ENCODE measurements at regions not wholly inside any gene's neighbourhood (a gene's known extent, or its start where the extent isn't known, plus 50 kb on each side); places are given as distances from the start of the nearest gene placed in this dataset.

DNA sequence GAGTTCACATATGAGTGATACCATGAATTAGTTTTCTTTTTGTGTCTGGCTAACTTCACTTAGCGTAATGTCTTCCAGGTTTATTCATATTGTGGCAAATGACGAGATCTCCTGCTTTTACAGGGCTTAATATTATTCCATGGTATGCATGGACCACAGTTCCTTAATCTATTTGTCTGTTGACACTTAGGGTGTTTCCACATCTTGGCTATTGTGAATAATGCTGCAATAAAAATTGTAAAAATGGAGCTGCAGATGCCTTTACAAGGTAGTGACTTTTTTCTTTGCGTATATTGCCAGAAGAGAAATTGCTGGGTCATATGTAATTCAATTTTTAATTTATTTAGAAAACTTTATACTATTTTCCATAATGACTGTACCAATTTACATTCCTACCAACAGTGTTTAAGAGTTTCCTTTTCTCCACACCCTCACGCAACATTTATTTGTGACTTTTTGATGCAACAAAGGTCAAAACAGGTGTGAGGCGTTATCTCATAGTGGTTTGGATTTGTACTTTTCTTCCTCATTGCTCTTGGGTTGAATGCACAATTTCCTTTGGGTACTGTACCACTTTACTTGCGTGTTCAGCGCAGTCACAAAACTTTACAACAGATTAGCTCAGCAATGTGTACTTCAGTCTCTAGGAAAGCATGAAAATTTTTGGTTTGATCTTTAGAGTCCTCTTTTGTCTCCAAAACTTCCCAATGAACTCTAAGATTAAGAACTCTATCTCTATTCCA is 240.8 kb downstream of the PPARGC1A start:
- H3K79me2 ChIP-seq (ENCODE audit: control insufficient read depth, insufficient read depth, low read length) = no peaks in the 10 kb centered on the region
- DNase-seq (no peak), ATAC-seq (ENCODE audit: low read depth) (no peak)
- H4K20me1 ChIP-seq (ENCODE audit: control insufficient read depth, insufficient read depth, low read length, poor library complexity, severe bottlenecking) = no peaks in the 10 kb centered on the region
- no peak overlapping the region for H3K27ac Mint-ChIP-seq
- no peaks in the 10 kb centered on the region for H3K4me1 ChIP-seq (ENCODE audit: control insufficient read depth in 2 of 2, insufficient read depth in 2 of 2, low read length in 2 of 2)
- H3K27me3 Mint-ChIP-seq = no peaks in the 10 kb centered on the region
- ChIA-PET CTCF (no interaction called here), POLR2A (no interaction called here)
- no peaks in the 10 kb centered on the region for H3K4me1 Mint-ChIP-seq
- peaks cover 0 to 2% (median 0%) of the 10 kb centered on the region in 3 donors for H3K9me3 ChIP-seq (ENCODE audit: control extremely low read depth in 1 of 3, control insufficient read depth in 2 of 3, insufficient read depth in 1 of 3, low read length in 2 of 3)
- no peak overlapping the region for H3K9ac ChIP-seq (ENCODE audit: low read length)
- no peak overlapping the region for H3K4me3 Mint-ChIP-seq
- intact Hi-C loops (cut with micrococcal nuclease) = no loop called here
- TF ChIP-seq EZH2 (IDR thresholded peaks at IDR 0.05; ENCODE audit: borderline replicate concordance, insufficient read depth, low read depth, low read length, poor library complexity, severe bottlenecking) (no peak), CTCF (IDR thresholded peaks at IDR 0.05) (no peak)
- H3K36me3 ChIP-seq (replicated peaks in 1 of 2; ENCODE audit: control extremely low read depth in 1 of 2, control insufficient read depth in 1 of 2, extremely low read depth in 1 of 2, insufficient read depth in 2 of 2, low read length in 1 of 2) = no peaks in the 10 kb centered on the region
- H2AFZ ChIP-seq (ENCODE audit: insufficient read depth, low read depth, low read length, poor library complexity, severe bottlenecking) = no peak overlapping the region
- H3K27ac ChIP-seq (ENCODE audit: low read length in 2 of 2) = no peak overlapping the region
- H3K9me3 Mint-ChIP-seq (ENCODE audit: insufficient read depth) = no peaks in the 10 kb centered on the region
- no peak overlapping the region for H3K4me3 ChIP-seq (ENCODE audit: control extremely low read depth in 1 of 5, extremely low read depth in 1 of 5, insufficient read depth in 1 of 5, low read depth in 2 of 5, low read length in 4 of 5)
- no CpG with 5 or more reads among the region's 7 CpGs for WGBS (ENCODE audit: insufficient coverage)
- H3K27me3 ChIP-seq (replicated peaks in 1 of 4; ENCODE audit: control extremely low read depth in 1 of 4, control insufficient read depth in 3 of 4, insufficient read depth in 4 of 4, low read length in 3 of 4) = no peaks in the 10 kb centered on the region
- H3K4me2 ChIP-seq (replicated peaks; ENCODE audit: low read depth, low read length, poor library complexity, severe bottlenecking) = no peak overlapping the region

DNA sequence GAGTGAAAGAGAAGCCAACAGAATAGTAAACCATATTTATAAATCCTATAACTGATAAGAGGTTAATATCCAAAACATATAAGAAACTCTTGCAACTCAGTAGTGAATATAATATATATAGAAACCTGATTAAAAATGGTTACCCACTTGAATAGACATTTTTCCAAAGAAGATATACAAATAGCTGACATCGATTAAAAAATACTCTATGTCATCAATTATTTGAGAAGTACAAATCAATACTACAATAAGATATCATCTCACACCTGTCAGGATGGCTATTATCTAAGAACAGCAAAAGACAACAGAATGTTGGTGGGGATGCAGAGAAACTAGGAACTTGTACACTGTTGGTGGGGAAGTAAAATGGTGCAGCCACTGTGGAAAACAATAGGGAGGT is 254.4 kb downstream of the PPARGC1A start:
- Histone ChIP-seq H3K4me1 (ENCODE audit: control insufficient read depth in 2 of 2, insufficient read depth in 2 of 2, low read length in 2 of 2) (no peaks in the 10 kb centered on the region), H3K36me3 (replicated peaks in 1 of 2; ENCODE audit: control extremely low read depth in 1 of 2, control insufficient read depth in 1 of 2, extremely low read depth in 1 of 2, insufficient read depth in 2 of 2, low read length in 1 of 2) (no peaks in the 10 kb centered on the region), H3K27me3 (replicated peaks in 1 of 4; ENCODE audit: control extremely low read depth in 1 of 4, control insufficient read depth in 3 of 4, insufficient read depth in 4 of 4, low read length in 3 of 4) (no peaks in the 10 kb centered on the region), H3K9me3 (ENCODE audit: control extremely low read depth in 1 of 3, control insufficient read depth in 2 of 3, insufficient read depth in 1 of 3, low read length in 2 of 3) (no peaks in the 10 kb centered on the region), H3K9ac (ENCODE audit: low read length) (no peak overlapping the region), H4K20me1 (ENCODE audit: control insufficient read depth, insufficient read depth, low read length, poor library complexity, severe bottlenecking) (no peaks in the 10 kb centered on the region), H3K79me2 (ENCODE audit: control insufficient read depth, insufficient read depth, low read length) (no peaks in the 10 kb centered on the region), H3K4me3 (ENCODE audit: control extremely low read depth in 1 of 5, extremely low read depth in 1 of 5, insufficient read depth in 1 of 5, low read depth in 2 of 5, low read length in 4 of 5) (no peak overlapping the region), H2AFZ (ENCODE audit: insufficient read depth, low read depth, low read length, poor library complexity, severe bottlenecking) (no peak overlapping the region), H3K4me2 (replicated peaks; ENCODE audit: low read depth, low read length, poor library complexity, severe bottlenecking) (no peak overlapping the region), H3K27ac (ENCODE audit: low read length in 2 of 2) (no peak overlapping the region)
- TF ChIP-seq CTCF (IDR thresholded peaks at IDR 0.05) (no peak), EZH2 (IDR thresholded peaks at IDR 0.05; ENCODE audit: borderline replicate concordance, insufficient read depth, low read depth, low read length, poor library complexity, severe bottlenecking) (no peak)
- POLR2A ChIA-PET = no interaction called here
- H3K4me1 Mint-ChIP-seq = no peaks in the 10 kb centered on the region
- no peaks in the 10 kb centered on the region for H3K27me3 Mint-ChIP-seq
- H3K4me3 Mint-ChIP-seq = no peak overlapping the region
- DNase-seq (no peak), ATAC-seq (ENCODE audit: low read depth) (no peak)
- H3K27ac Mint-ChIP-seq = no peak overlapping the region
- CTCF ChIA-PET = no interaction called here
- WGBS (ENCODE audit: insufficient coverage) = no CpG with 5 or more reads among the region's 1 CpG
- H3K9me3 Mint-ChIP-seq (ENCODE audit: insufficient read depth) = peaks cover 7% of the 10 kb centered on the region
- intact Hi-C loops (cut with micrococcal nuclease) = no loop called here
